ENCODE measurements at regions not wholly inside any gene's neighbourhood (a gene's known extent, or its start where the extent isn't known, plus 50 kb on each side); places are given as distances from the start of the nearest gene placed in this dataset.
A peak's percentile ranks its signal among the peaks of the same experiment; 100 is the strongest.

DNA sequence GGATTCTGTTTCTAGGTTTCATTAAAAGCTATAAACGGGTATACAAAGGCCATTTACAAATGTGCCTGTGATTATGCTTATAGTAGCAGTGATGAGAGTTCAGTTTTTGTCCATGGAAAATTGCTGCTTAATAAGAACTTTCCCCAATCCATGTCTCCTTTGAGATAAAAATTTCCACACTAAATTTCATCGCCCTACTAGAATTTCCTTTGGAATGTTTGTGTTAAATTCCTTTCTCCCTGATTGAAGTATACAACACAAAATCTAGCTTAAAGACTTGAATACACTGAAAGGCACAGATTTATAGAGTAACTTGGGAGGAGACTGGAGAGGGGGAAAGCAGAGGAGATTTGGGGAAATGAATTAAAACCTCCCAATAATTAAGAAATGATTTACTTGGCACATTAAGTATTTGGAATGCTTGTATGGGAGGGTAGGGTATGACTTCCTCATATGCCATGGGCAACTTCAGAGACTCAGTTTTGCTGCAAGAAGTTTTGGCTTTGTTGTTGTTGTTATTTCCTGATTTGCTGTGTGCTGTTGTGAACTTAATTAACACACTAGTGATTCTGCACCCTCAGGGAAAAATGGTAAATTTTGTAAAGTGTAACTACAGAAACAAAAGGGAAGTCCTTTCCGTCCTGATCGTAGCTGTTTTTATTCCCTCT lies 157.6 kb upstream of the LMO4 start:
- TF ChIP-seq RAD21 (IDR thresholded peaks at IDR 0.05; ENCODE audit: low read length) (no peak), USF2 (IDR thresholded peaks at IDR 0.05; ENCODE audit: low read depth, low read length) (no peak), RFX5 (IDR thresholded peaks at IDR 0.05; ENCODE audit: low read depth, low read length) (no peak), SMC3 (IDR thresholded peaks at IDR 0.05; ENCODE audit: low read depth, low read length) (no peak), POLR2A (IDR thresholded peaks at IDR 0.05; ENCODE audit: low read depth, low read length) (no peak)
- Histone ChIP-seq H3K27ac (ENCODE audit: insufficient read depth, low read length) (no peak overlapping the region), H4K91ac (ENCODE audit: insufficient read depth, low read depth, low read length) (no peak overlapping the region), H3K56ac (ENCODE audit: extremely low read depth, insufficient read depth, low read length) (no peak overlapping the region), H3K79me1 (ENCODE audit: low read depth in 1 of 2, low read length in 2 of 2) (no peaks in the 10 kb centered on the region), H3K9me1 (ENCODE audit: insufficient read depth, low read length) (no peaks in the 10 kb centered on the region), H3K23ac (ENCODE audit: low read depth, low read length) (no peak overlapping the region), H2BK20ac (ENCODE audit: low read depth, low read length) (no peak overlapping the region), H3K4me2 (ENCODE audit: low read depth, low read length) (no peak overlapping the region), H3K9ac (ENCODE audit: low read depth, low read length) (no peak overlapping the region), H2AFZ (replicated peaks; ENCODE audit: low read length, poor library complexity) (no peak overlapping the region), H2BK120ac (ENCODE audit: low read depth, low read length) (no peak overlapping the region), H4K8ac (ENCODE audit: low read depth in 2 of 2, low read length in 2 of 2) (no peak overlapping the region), H2BK5ac (ENCODE audit: low read depth, low read length, poor library complexity, severe bottlenecking) (no peak overlapping the region), H2AK5ac (ENCODE audit: low read depth, low read length) (no peak overlapping the region), H3K18ac (ENCODE audit: low read depth, low read length) (no peak overlapping the region), H3K4me1 (ENCODE audit: control insufficient read depth, insufficient read depth, low read length) (no peaks in the 10 kb centered on the region), H3K36me3 (ENCODE audit: control insufficient read depth, insufficient read depth, low read length) (no peaks in the 10 kb centered on the region), H4K5ac (ENCODE audit: low read depth, low read length) (no peak overlapping the region), H2AK9ac (replicated peaks; ENCODE audit: low read depth, low read length, poor library complexity) (no peak overlapping the region), H4K20me1 (ENCODE audit: insufficient read depth, low read length) (no peaks in the 10 kb centered on the region), H2BK15ac (ENCODE audit: low read depth, low read length) (no peak overlapping the region), H3K4ac (ENCODE audit: low read depth, low read length) (no peak overlapping the region), H3K14ac (replicated peaks; ENCODE audit: low read depth, low read length) (no peak overlapping the region), H3K9me3 (ENCODE audit: control insufficient read depth, insufficient read depth, low read length) (no peaks in the 10 kb centered on the region), H3K27me3 (ENCODE audit: control insufficient read depth, insufficient read depth, low read length) (no peaks in the 10 kb centered on the region; the same call in 1 of the 2 replicates), H3K4me3 (ENCODE audit: insufficient read depth, low read depth, low read length) (no peak overlapping the region)
- in situ Hi-C loops (cut with MboI; ENCODE audit: low sequenced_read_pairs): no loop called here
- POLR2A ChIA-PET (ENCODE audit: unreplicated experiment): no interaction called here
- DNase-seq: no peak
- no CpG with 5 or more reads among the region's 4 CpGs for WGBS, 2 experiments (ENCODE audit: extremely low coverage in 2 of 2, insufficient read length in 1 of 2)
- BruUV-seq (replicated peaks): no TSS peak
- ATAC-seq (ENCODE audit: low read depth): peak; percentile 42; the same call in 1 of the 2 replicates
- CTCF ChIA-PET: interaction anchor here (0.7 to 0.9 kb wide), 2 partner anchors 17 to 40 kb away, joined by 3 read pairs; no protein-coding TSS in a partner anchor
- dilution Hi-C loops (cut with HindIII; ENCODE audit: low sequenced_read_pairs, unreplicated experiment): no loop called here
- intact Hi-C loops (cut with micrococcal nuclease): no loop called here

Measured in IMR-90 (cell line).